ENCODE measurements at regions not wholly inside any gene's neighbourhood (a gene's known extent, or its start where the extent isn't known, plus 50 kb on each side); places are given as distances from the start of the nearest gene placed in this dataset.

DNA sequence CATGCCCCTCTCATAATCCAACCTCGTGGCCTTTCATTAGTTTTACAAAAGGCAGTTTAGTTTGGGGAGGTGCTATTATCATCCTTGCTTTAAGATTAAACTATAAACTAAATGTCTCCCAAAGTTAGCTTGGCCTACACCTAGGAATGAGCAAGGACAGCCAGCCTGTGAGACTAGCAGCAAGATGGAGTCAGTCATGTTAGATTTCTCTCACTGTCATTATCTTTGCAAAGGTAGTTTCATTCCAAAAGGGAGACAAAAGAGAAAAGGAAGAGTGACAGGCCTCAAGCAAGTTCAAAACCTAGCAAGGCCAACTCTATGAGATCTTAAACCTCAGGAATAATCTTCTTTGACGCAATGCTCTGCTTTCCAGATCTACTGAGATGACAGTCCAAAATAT, 232.2 kb downstream of the UBE3D start:
- TF ChIP-seq YY1 (IDR thresholded peaks at IDR 0.05; ENCODE audit: low read depth) (no peak), FOXM1 (IDR thresholded peaks at IDR 0.05; ENCODE audit: borderline replicate concordance, low read depth) (no peak), MAX (IDR thresholded peaks at IDR 0.05) (no peak), EP300 (IDR thresholded peaks at IDR 0.05; ENCODE audit: borderline replicate concordance) (no peak), TCF12 (IDR thresholded peaks at IDR 0.05; ENCODE audit: low read depth) (no peak), CEBPB (IDR thresholded peaks at IDR 0.05) (no peak), REST (IDR thresholded peaks at IDR 0.05; ENCODE audit: low read depth) (no peak), NFIC (IDR thresholded peaks at IDR 0.05) (no peak), USF1 (IDR thresholded peaks at IDR 0.05) (no peak), TAF1 (IDR thresholded peaks at IDR 0.05; ENCODE audit: low read depth) (no peak), RAD21 (IDR thresholded peaks at IDR 0.05; ENCODE audit: low read depth) (no peak), EGR1 (IDR thresholded peaks at IDR 0.05) (no peak), TEAD4 (IDR thresholded peaks at IDR 0.05) (no peak)
